Mesenteric fat pad (tissue), 1 donor: ENCODE measurements at regions not wholly inside any gene's neighbourhood (a gene's known extent, or its start where the extent isn't known, plus 50 kb on each side); places are given as distances from the start of the nearest gene placed in this dataset.

Experiments used
- DNase-seq: peaks from one replicate; pipeline ENCODE4 v3.0.0-alpha.2; 2020; ENCODE audit warnings: low spot score
- donor health status: DM: yes; HTN: yes; CAD: no.

DNA sequence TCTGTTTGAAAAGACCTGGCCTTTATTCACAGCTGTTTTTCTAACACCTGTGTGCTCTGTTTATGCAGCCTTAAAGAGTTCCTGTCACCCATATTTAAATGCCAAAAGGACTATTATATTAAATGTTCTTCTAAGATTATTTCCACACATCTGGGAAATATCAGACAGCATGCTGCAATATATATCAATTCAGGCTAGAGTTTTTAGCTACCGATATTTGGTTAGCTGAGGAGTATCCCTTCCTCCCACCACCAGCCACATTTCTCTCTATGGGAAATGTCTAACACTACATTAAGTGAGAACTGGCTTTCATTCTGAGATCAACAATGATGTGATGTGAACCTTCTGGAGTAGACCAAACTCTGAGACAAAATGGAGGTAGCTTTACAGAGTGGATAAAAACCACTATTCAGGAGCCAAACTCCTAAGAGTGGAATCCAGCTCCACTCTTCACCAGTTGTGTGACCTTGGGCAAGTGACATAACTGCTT, 509.2 kb downstream of the ZNF608 start:
- DNase-seq, result no peak

GRCh38 chr5:124236361-124237205, 509.9 kb downstream of the ZNF608 start:
- no peak for DNase-seq

- no peak for DNase-seq
These were observed 510.9 kb downstream of the ZNF608 start for GRCh38 chr5:124235576-124235975.

GRCh38 chr5:124234770-124235562, 511.5 kb downstream of the ZNF608 start:
- DNase-seq, result no peak

DNA sequence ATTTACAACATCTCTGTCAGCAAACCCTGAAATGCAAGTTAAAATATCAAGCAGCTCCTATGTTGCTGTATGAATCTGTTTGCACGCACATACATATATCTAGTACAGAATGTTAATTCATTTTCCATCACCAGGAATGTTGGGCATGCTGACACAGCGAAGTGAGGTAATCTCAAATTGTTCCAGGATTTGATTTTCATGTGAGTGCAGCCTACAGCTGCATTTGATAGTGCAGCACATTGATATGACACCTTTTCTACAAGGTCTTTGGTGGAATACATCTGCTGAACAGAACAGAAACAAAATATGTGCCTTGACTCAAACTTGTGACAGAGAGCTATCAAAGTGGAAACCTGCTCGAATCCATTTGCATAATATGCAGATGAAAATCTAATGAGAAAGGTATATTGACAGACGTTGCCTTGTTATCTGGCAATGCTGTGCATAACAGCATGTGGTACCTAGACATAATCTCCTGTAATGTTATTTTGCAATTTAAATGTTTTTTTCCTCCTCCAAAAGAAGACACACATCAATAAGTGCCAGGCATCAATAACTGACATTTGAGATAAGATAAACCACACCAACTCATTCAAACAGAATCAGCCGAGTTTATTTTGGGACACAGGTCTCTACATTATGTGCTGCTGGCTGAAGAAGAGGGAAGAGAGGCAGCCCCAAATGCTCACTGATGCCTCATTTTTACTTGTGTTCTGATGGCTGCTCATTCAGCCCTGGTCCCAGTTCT, 512.2 kb downstream of the ZNF608 start:
- no peak for DNase-seq

GRCh38 chr5:124232515-124232914, 513.9 kb downstream of the ZNF608 start:
- DNase-seq, result no peak

GRCh38 chr5:124231802-124232201, 514.6 kb downstream of the ZNF608 start:
- DNase-seq, result no peak

GRCh38 chr5:124231230-124231629, 515.2 kb downstream of the ZNF608 start:
- DNase-seq, result no peak

DNA sequence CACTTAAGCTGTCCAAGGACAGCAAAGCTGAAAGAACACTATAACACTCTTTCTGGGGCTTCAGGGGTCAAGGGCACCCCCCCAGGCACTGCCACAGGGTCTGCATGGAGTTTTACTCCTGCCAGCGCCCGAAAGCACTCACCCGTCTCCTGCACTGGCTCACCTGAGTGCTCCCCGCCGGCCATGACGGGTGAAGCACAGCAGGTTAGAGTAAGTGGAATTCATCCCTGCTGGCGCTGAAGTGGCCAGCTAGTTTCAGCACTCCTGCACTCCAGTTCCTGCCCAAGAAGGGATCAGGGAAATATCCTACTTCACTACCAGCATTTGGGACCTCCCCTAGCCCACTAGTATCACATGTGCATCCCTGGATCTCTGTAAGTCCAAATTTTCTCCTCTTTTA, 516.0 kb downstream of the ZNF608 start:
- DNase-seq, result no peak

GRCh38 chr5:124229352-124229751, 517.1 kb downstream of the ZNF608 start:
- DNase-seq, result no peak

DNA sequence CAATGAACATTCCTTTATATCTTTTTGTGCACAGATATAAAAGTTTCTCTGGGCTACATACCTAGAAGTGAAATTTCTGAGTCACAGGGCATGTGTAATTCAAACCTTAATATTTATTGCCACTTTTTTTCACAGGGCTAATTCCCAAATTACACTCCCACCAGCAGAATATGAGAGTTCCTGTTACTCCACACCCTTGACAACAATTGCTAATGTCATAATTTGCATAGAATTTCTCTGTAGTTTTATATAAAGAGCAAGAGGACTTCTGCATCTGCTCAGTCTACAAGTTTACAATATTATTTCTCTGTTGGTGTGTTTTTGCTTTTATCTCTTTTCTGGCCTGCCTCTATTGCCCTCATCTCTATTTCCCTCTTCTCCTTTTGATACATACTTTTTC, 518.5 kb downstream of the ZNF608 start:
- DNase-seq, result no peak

GRCh38 chr5:124220418-124220817, 526.0 kb downstream of the ZNF608 start:
- no peak for DNase-seq

GRCh38 chr5:124212934-124213333, 533.5 kb downstream of the ZNF608 start:
- DNase-seq, result no peak

DNA sequence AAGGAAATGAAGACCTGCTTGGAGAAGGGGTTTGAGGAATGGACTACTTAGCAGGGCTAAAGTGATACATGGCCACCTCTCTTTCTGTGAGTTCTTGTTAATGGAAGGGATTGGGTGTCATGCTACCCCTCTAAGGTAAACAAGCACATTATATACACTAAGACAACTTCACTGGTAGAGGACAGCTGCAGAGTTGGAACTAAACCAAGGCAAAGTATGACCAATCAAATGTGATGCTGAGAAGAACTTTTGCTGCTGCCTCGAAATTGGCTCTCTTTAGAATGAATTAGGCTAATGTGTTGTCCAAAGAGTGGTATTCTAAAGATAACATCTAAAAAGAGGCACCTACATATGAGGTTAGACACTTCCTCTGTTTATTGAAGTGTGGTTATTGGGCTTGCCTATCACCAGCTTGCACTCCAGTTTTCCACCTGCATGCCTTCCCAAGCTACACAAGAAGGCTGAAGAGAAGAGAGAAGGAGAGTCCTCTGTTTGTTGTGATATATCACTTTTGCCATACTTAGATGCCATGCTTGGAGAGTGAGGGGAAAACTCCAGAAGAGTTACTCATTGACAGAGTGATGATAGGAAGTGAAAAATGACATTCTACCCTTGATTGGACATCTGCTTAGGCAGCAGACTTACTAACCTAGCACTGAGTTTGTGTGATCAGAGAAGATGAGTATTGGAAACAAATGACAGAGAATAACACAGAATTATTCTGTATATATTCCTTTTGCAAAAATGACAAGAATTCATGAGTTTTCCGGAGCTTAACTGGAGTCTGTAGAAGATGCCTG, 536.1 kb downstream of the ZNF608 start:
- no peak for DNase-seq

DNA sequence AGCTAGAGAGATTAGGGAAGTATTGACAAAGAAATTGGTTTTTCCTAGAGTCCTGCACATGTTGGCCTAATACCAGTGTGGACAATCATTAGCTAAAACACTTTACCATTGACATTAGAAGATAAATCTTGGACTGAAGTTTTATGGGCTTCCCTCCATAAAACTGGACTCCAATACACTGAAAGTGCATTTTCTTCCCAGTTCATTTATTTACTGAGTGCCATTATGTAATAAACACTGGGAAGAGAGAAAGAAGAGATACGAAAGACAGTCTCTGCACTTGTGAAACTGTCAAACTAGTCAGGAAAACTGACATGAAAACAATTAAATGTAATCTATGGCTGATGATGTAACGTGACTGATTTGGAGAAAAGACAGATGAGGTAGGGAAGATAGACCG, 539.3 kb downstream of the ZNF608 start:
- no peak for DNase-seq

DNA sequence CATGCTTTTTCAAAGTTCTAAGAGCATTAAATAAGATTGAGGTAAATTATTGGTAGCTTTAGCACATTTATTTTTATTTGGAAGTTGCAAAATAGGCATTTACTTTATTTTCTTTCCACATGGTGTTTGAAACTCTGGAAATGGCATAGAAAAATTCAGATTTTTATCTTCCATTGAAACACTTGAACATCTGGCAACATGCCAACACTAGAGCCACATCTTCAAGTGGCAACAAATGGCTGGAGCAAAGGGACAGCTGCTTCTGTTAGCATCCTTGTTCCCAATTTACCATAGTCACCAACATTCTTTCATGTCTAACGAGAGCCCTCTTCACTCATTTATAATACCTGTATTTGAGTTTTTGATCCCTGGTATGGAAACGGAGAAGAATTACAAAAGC, 539.9 kb downstream of the ZNF608 start:
- no peak for DNase-seq

DNA sequence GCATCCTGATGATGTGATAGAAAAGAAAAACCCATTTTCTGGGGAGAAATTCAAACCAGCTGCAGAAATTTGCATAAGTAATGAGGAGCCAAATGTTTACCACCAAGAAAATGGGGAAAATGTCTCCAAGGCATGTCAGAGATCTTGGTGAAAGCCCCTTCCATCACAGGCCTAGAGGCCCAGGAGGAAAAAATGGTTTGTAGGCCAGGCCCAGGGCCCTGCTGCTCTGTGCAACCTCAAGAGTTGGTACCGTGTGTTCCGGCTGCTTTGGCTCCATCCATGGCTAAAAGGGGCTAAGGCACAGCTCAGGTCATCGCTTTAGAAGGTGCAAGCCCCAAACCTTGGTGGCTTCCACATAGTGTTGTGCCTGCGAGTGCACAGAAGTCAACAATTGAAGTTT, 543.1 kb downstream of the ZNF608 start:
- no peak for DNase-seq

DNA sequence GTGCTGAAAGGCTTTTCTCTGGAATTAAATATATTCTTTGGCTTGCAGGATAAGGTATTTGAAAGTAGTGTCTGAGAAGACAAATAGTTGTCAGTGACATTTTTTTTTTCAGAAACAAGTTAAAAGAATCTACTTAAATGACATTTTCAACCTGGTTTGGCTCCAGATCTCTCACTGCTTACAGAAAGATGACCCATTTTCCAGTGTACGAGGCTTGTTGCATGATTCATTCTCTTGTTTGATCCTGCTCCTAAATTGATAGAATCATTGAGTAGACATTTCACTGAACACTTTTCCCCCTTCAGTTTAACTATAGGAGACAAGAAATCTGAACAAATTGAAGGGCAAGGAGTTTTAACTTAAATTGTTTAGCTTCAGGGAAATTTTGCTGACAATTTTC, 546.1 kb downstream of the ZNF608 start:
- no peak for DNase-seq

DNA sequence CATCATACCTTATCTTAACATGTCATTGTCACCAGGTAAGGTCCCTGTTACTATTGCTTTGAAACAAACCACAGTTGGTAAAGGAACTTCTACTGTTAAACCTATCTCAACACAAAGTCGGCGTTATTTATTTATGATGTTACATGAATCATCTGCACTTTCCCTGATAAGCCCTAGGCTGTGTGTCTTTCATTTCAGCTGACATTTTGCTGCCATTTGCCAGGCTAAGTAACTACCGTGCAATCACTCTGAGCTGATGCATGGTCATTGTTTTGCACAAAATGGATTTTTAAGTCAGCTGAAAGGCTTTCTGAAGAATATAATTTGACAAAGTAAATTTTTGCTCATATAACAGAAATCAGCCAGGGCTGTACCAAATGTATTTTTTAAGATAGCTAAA, 546.5 kb downstream of the ZNF608 start:
- DNase-seq, result no peak

DNA sequence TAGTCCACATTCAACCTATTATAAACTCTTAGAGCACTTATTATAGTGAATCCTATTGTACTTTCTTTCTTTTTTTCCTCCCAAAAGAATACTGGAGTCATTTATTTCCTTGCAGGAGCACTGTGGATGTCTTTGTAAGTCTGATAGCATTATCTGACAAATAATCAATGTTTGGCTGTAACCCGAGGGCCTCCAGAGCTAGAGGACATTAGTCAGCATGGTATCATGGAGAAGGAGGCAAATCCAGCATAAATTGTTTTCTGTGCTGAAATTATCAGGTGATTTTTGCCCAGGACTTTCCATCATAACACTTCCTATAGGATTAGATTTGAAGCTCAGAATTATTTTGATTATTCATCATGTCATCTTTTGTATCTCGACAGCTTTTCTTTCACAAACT, 551.0 kb downstream of the ZNF608 start:
- DNase-seq, result no peak

DNA sequence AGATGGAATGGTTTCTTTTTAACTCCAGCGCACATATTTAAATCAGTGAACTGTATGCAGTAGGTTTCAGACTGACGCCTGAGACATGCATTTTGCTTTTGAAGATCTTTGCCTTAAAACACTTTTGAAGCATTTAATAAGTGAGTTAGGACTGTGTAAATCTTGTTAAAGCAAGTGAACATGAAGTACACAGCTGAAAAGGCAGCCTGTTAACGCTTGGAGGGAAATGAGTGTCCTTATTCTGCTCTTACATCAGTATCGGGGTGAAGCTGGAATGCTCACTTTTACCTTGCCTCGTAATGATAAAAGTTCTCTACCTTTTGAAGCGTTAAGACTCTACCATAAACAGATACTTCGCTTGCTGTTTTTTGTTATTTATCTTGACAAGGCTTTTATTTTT, 552.2 kb downstream of the ZNF608 start:
- DNase-seq, result no peak
